Testis (tissue), 2 donors: ENCODE measurements at regions not wholly inside any gene's neighbourhood (a gene's known extent, or its start where the extent isn't known, plus 50 kb on each side); places are given as distances from the start of the nearest gene placed in this dataset.

Source experiments
- DNase-seq: peaks from one replicate; pipeline ENCODE4 v3.0.0-alpha.2; 2019
- H3K27ac ChIP-seq, 2 donors: fragments of 200-600 bp; sonication (generic); one replicate each; pipeline ENCODE4 v1.5.1; 2019
- H3K27me3 ChIP-seq: fragments of 200-600 bp; sonication (generic); one replicate; pipeline ENCODE4 v1.5.1; 2019
- H3K36me3 ChIP-seq: fragments of 200-600 bp; sonication (generic); one replicate; pipeline ENCODE4 v1.5.1; 2017; ENCODE audit warnings: low read depth; ENCODE audit errors: missing control alignments
- H3K4me1 ChIP-seq: fragments of 200-600 bp; sonication (generic); one replicate; pipeline ENCODE4 v1.5.1; 2019
- H3K4me3 ChIP-seq, 2 donors: fragments of 200-600 bp; sonication (generic); one replicate each; pipeline ENCODE4 v1.5.1; 2017 to 2019
- H3K9me3 ChIP-seq: fragments of 200-600 bp; sonication (generic); one replicate; pipeline ENCODE4 v1.5.1; 2017
- CTCF ChIP-seq, 3 experiments: fragments of 450-650 bp in 2 of 3; fragments of 200-600 bp in 1 of 3; sonication (generic) in 1 of 3; IDR thresholded peaks; one replicate each; pipeline ENCODE4 v1.5.1; 2016 to 2019; ENCODE audit warnings: antibody characterized with exemption in 3 of 3, mild to moderate bottlenecking in 2 of 3, moderate library complexity in 1 of 3
- POLR2A ChIP-seq: fragments of 450-650 bp; IDR thresholded peaks from one replicate; pipeline ENCODE4 v1.6.1; 2017; ENCODE audit warnings: antibody characterized with exemption, mild to moderate bottlenecking, moderate library complexity
- WGBS, 2 donors: methylation state at CpG; one replicate each; pipeline ENCODE4 v1.1.5; 2018; 5-methylcytosine and 5-hydroxymethylcytosine counted together
- intact Hi-C: fragments of 100-400 bp; cut with DNase I; formaldehyde crosslinking; loops from one replicate; pipeline ENCODE4 v1.15.1; 2023; ENCODE audit warnings: low total_unique reads

GRCh38 chr18:73164430-73164829 lies 296.6 kb upstream of the NETO1 start:
- Histone ChIP-seq H3K4me1 (no peaks in the 10 kb centered on the region), H3K9me3 (no peaks in the 10 kb centered on the region), H3K27me3 (no peaks in the 10 kb centered on the region), H3K4me3 (no peak overlapping the region), H3K27ac (no peak overlapping the region), H3K36me3 (no peaks in the 10 kb centered on the region)
- 60 to 74% methylated on average over 3 of the region's 3 CpGs for WGBS, 2 donors
- TF ChIP-seq CTCF (IDR thresholded peaks at IDR 0.05), result no peak
- TF ChIP-seq POLR2A, result no peak
- intact Hi-C loops, result no loop called here
- DNase-seq, result peak; percentile 67

GRCh38 chr18:73163236-73163635 lies 295.4 kb upstream of the NETO1 start:
- intact Hi-C loops, result no loop called here
- Histone ChIP-seq H3K4me3 (no peak overlapping the region), H3K4me1 (no peaks in the 10 kb centered on the region), H3K9me3 (no peaks in the 10 kb centered on the region), H3K36me3 (no peaks in the 10 kb centered on the region), H3K27me3 (no peaks in the 10 kb centered on the region), H3K27ac (no peak overlapping the region)
- no peak for TF ChIP-seq CTCF (IDR thresholded peaks at IDR 0.05)
- TF ChIP-seq POLR2A, result no peak
- 70 to 73% methylated on average over 1 of the region's 1 CpG for WGBS, 2 donors
- DNase-seq, result no peak

GRCh38 chr18:73156117-73156516 lies 288.3 kb upstream of the NETO1 start:
- H3K27me3 ChIP-seq, result no peaks in the 10 kb centered on the region
- TF ChIP-seq CTCF (IDR thresholded peaks at IDR 0.05) (no peak), POLR2A (no peak)
- H3K9me3 ChIP-seq, result no peaks in the 10 kb centered on the region
- no peak overlapping the region for H3K4me3 ChIP-seq
- H3K27ac ChIP-seq, result no peak overlapping the region
- DNase-seq, result no peak
- no peaks in the 10 kb centered on the region for H3K4me1 ChIP-seq
- intact Hi-C loops, result no loop called here
- H3K36me3 ChIP-seq, result no peaks in the 10 kb centered on the region

- DNase-seq, result no peak
- Histone ChIP-seq H3K27ac (no peak overlapping the region), H3K27me3 (no peaks in the 10 kb centered on the region), H3K36me3 (no peaks in the 10 kb centered on the region), H3K9me3 (no peaks in the 10 kb centered on the region), H3K4me1 (no peaks in the 10 kb centered on the region), H3K4me3 (no peak overlapping the region)
- intact Hi-C loops, result no loop called here
- TF ChIP-seq CTCF (IDR thresholded peaks at IDR 0.05), result no peak
- no peak for TF ChIP-seq POLR2A
- WGBS, 2 donors, result 52 to 65% methylated on average over 2 of the region's 2 CpGs
These were observed 285.5 kb upstream of the NETO1 start for GRCh38 chr18:73153271-73153670.

- intact Hi-C loops, result no loop called here
These were observed 283.3 kb upstream of the NETO1 start for GRCh38 chr18:73151086-73151485.

More at GRCh38 chr18:73151086-73151485, 283.3 kb upstream of the NETO1 start:
- no peaks in the 10 kb centered on the region for H3K4me1 ChIP-seq
- H3K27me3 ChIP-seq, result no peaks in the 10 kb centered on the region
- no peak for TF ChIP-seq CTCF (IDR thresholded peaks at IDR 0.05)
- TF ChIP-seq POLR2A, result no peak
- no peak overlapping the region for H3K4me3 ChIP-seq
- WGBS, 2 donors, result 88 to 91% methylated on average over 6 of the region's 6 CpGs
- H3K36me3 ChIP-seq, result no peaks in the 10 kb centered on the region
- H3K9me3 ChIP-seq, result no peaks in the 10 kb centered on the region
- no peak overlapping the region for H3K27ac ChIP-seq
- no peak for DNase-seq
